ENCODE measurements at regions not wholly inside any gene's neighbourhood (a gene's known extent, or its start where the extent isn't known, plus 50 kb on each side); places are given as distances from the start of the nearest gene placed in this dataset.

- TF ChIP-seq CTCF (IDR thresholded peaks at IDR 0.05): no peak
- TF ChIP-seq POLR2AphosphoS5 (IDR thresholded peaks at IDR 0.05; ENCODE audit: insufficient read depth in 1 of 2, low read depth in 1 of 2): no peak
- TF ChIP-seq POLR2A (IDR thresholded peaks at IDR 0.05): no peak
Measured at GRCh38 chr1:164163289-164163849, 395.6 kb upstream of the PBX1 start.
